HFF-Myc (cell line): ENCODE measurements at regions not wholly inside any gene's neighbourhood (a gene's known extent, or its start where the extent isn't known, plus 50 kb on each side); places are given as distances from the start of the nearest gene placed in this dataset.
"Not testable (repeated sequence)": the region's sequence is repeated elsewhere in the genome, so short reads cannot be mapped to it uniquely, and the experiment has no call there.

Source experiments
- DNase-seq: peaks from one replicate; pipeline ENCODE4 v3.0.0-alpha.2; 2011; ENCODE audit warnings: low read depth; ENCODE audit errors: extremely low read depth
- H3K4me3 ChIP-seq: replicated peaks from 2 replicates; pipeline ENCODE4 v1.5.1; 2011; ENCODE audit warnings: low read depth, mild to moderate bottlenecking, control low read depth, low read length
- TF ChIP-seq, protein P1 (sequence below): IDR thresholded peaks from 2 replicates; pipeline ENCODE4 v1.5.1; 2012; ENCODE audit warnings: mild to moderate bottlenecking, low read depth, low read length, control low read depth; ENCODE audit errors: missing control alignments

- H3K4me3 ChIP-seq = no peak overlapping the region
- no peak for DNase-seq
- TF ChIP-seq, protein P1, sequence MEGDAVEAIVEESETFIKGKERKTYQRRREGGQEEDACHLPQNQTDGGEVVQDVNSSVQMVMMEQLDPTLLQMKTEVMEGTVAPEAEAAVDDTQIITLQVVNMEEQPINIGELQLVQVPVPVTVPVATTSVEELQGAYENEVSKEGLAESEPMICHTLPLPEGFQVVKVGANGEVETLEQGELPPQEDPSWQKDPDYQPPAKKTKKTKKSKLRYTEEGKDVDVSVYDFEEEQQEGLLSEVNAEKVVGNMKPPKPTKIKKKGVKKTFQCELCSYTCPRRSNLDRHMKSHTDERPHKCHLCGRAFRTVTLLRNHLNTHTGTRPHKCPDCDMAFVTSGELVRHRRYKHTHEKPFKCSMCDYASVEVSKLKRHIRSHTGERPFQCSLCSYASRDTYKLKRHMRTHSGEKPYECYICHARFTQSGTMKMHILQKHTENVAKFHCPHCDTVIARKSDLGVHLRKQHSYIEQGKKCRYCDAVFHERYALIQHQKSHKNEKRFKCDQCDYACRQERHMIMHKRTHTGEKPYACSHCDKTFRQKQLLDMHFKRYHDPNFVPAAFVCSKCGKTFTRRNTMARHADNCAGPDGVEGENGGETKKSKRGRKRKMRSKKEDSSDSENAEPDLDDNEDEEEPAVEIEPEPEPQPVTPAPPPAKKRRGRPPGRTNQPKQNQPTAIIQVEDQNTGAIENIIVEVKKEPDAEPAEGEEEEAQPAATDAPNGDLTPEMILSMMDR = no peak
These were observed 594.1 kb downstream of the SATB2 start for GRCh38 chr2:198863655-198864054.

GRCh38 chr2:198861080-198861479, 596.7 kb downstream of the SATB2 start:
- no peak overlapping the region for H3K4me3 ChIP-seq
- no peak for DNase-seq
- TF ChIP-seq, protein P1 = no peak

DNA sequence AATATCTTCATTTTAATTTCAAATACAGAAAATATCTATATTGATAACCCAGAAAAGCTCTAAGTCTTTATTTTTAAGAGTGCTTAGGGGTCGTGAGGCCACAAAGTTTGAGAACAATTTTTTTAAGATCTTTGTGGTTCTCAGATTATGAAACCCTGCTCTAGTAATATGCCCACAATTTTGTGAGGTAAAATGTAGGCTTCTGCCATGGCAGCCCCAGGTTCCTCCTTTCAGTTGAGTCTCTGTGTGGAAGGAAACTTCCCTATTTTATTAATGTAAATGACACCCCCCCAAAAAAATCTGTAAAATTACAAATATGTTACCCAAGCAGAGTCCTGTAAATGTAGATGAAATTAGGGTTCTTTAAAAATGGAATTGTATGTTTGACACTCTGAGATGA, 600.5 kb downstream of the SATB2 start:
- no peak overlapping the region for H3K4me3 ChIP-seq
- TF ChIP-seq, protein P1 = no peak
- no peak for DNase-seq

DNA sequence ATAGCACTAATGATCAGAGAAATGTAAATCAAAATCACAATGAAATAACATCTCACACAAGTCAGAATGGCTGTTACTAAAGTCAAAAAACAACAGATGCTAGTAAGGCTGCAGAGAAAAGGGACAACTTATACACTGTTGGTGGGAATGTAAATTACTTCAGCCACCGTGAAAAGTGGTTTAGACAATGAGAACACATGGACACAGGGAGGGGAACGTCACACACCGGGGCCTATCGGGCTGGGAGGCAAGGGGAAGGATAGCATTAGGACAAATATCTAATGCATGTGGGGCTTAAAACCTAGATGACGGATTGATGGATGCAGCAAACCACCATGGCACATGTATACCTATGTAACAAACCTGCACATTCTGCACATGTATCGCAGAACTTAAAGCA, 602.0 kb downstream of the SATB2 start:
- not testable (repeated sequence) for DNase-seq, H3K4me3 ChIP-seq

GRCh38 chr2:198852248-198852647, 605.5 kb downstream of the SATB2 start:
- TF ChIP-seq, protein P1 = no peak
- no peak for DNase-seq
- H3K4me3 ChIP-seq = no peak overlapping the region

GRCh38 chr2:198825534-198825933, 632.2 kb downstream of the SATB2 start:
- no peak for DNase-seq
- TF ChIP-seq, protein P1 = no peak
- H3K4me3 ChIP-seq = no peak overlapping the region

DNA sequence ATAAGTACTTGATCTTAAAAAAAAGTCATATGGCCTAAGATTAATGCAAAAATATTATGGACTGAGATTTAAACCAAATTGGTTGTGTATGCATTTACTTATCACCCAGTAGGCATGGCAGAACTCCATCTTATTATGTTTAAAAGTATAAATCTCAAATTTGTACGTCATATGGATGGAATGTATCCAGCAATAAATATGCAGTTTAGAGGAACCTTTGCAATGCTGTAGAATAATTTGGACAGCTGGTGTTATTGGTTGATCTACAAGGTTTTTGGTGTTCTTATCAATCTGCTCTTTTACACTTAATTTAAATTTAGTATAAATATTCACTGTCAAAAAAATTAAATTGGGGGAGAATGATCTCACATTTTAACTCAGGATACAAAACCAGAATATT, 640.2 kb downstream of the SATB2 start:
- no peak for DNase-seq
- no peak overlapping the region for H3K4me3 ChIP-seq
- TF ChIP-seq, protein P1 = no peak

DNA sequence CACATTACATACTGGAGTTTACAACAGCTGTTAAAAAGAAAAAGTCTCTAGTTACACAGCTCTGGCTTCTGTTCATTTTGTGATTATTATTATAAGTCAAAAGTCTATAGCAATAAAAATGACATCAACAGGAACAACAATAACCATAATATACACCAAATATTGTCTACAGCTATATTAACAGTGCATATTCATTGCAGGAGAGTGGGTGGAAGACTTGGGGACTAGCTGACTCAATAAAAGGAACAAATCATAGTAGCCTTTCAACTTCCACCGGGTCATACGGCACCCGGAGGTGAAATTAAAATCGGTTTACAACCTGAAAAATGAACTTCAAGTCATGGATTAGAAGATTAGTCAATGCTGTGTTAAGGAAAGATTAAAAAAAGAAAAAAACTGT, 642.1 kb downstream of the SATB2 start:
- TF ChIP-seq, protein P1 = no peak
- no peak overlapping the region for H3K4me3 ChIP-seq

More for the DNA sequence above, 642.1 kb downstream of the SATB2 start:
- no peak for DNase-seq
